Stomach (tissue), 8 donors: ENCODE measurements at regions not wholly inside any gene's neighbourhood (a gene's known extent, or its start where the extent isn't known, plus 50 kb on each side); places are given as distances from the start of the nearest gene placed in this dataset.
"Not testable (repeated sequence)": the region's sequence is repeated elsewhere in the genome, so short reads cannot be mapped to it uniquely, and the experiment has no call there.

ENCODE experiments used
- DNase-seq, 2 donors: peaks; one replicate each; pipeline versions ENCODE4 v3.0.0 to v3.0.0-alpha.2; 2013 to 2019
- H3K27ac ChIP-seq, 5 donors: fragments of 200-600 bp in 4 of 5; sonication (generic) in 4 of 5; one replicate each; pipeline ENCODE4 v1.5.1; 2013 to 2019; ENCODE audit warnings: mild to moderate bottlenecking in 1 of 5, moderate library complexity in 1 of 5
- H3K27me3 ChIP-seq, 3 donors: fragments of 200-600 bp; sonication (generic); one replicate each; pipeline ENCODE4 v1.5.1; 2017 to 2019; ENCODE audit warnings: mixed run types in 1 of 3
- H3K36me3 ChIP-seq, 4 donors: fragments of 200-600 bp; sonication (generic); 1 replicate in 3 of 4; 2 replicates in 1 of 4; pipeline ENCODE4 v1.5.1; 2016 to 2019
- H3K4me1 ChIP-seq, 4 donors: fragments of 200-600 bp; sonication (generic); one replicate each; pipeline ENCODE4 v1.5.1; 2016 to 2019
- H3K4me3 ChIP-seq, 4 donors: fragments of 200-600 bp; sonication (generic) in 3 of 4; one replicate each; pipeline ENCODE4 v1.5.1; 2016 to 2019; ENCODE audit warnings: mild to moderate bottlenecking in 1 of 4
- H3K9me3 ChIP-seq, 4 donors: fragments of 200-600 bp; sonication (generic); one replicate each; pipeline ENCODE4 v1.5.1; 2016 to 2019
- CTCF ChIP-seq, 7 experiments: fragments of 450-650 bp in 4 of 7; fragments of 200-600 bp in 3 of 7; sonication (generic) in 3 of 7; IDR thresholded peaks; one replicate each; pipeline ENCODE4 v1.5.1; 2016 to 2019; ENCODE audit warnings: antibody characterized with exemption in 7 of 7, control low read depth in 2 of 7, mild to moderate bottlenecking in 1 of 7
- EP300 ChIP-seq: sonication (generic); formaldehyde crosslinking; IDR thresholded peaks from one replicate; pipeline ENCODE4 v1.6.1; 2017; ENCODE audit warnings: antibody characterized with exemption
- POLR2A ChIP-seq, 4 donors: fragments of 450-650 bp; IDR thresholded peaks; one replicate each; pipeline ENCODE4 v1.6.1; 2016; ENCODE audit warnings: antibody characterized with exemption in 4 of 4, control low read depth in 2 of 4, mild to moderate bottlenecking in 1 of 4, moderate library complexity in 1 of 4
- POLR2AphosphoS5 ChIP-seq, 3 donors: sonication (generic); formaldehyde crosslinking; IDR thresholded peaks; one replicate each; pipeline ENCODE4 v1.6.1; 2016; ENCODE audit warnings: antibody characterized with exemption in 3 of 3
- WGBS, 5 donors: extraction: QIAGEN DNeasy Blood & Tissue Kit in 3 of 5; methylation state at CpG; one replicate each; pipeline versions ENCODE4 v1.1.5 to v1.1.7; 2013 to 2018; 5-methylcytosine and 5-hydroxymethylcytosine counted together
- intact Hi-C: fragments of 100-400 bp; cut with DNase I; formaldehyde crosslinking; loops from one replicate; pipeline ENCODE4 v1.15.1; 2023; ENCODE audit warnings: low total_unique reads
- donor health status: healthy with polysubstance abuse.
- donor health status: Bipolar disorder and iron deficiency.
- donor health status: healthy.

- Histone ChIP-seq H3K27me3 (no peaks in the 10 kb centered on the region), H3K4me3 (no peak overlapping the region), H3K4me1 (no peaks in the 10 kb centered on the region), H3K36me3 (no peaks in the 10 kb centered on the region), H3K27ac (no peak overlapping the region), H3K9me3 (peaks cover 3 to 11% (median 9%) of the 10 kb centered on the region in 4 donors)
- intact Hi-C loops, result no loop called here
- peak in 1 of 2 donors; percentile 12 for DNase-seq
- peak in 1 of 7 experiments; percentile 9 for TF ChIP-seq CTCF (IDR thresholded peaks at IDR 0.05)
- TF ChIP-seq POLR2A (IDR thresholded peaks at IDR 0.05), result no peak
- 63 to 74% (median 66%) methylated on average over 11 to 14 of the region's 14 CpGs for WGBS, 5 donors
Measured at GRCh38 chr4:57303012-57303751, 193.0 kb upstream of the IGFBP7 start.

GRCh38 chr4:57300300-57300699 lies 190.1 kb upstream of the IGFBP7 start:
- DNase-seq, H3K4me3 ChIP-seq, H3K27ac ChIP-seq, intact Hi-C loops, H3K4me1 ChIP-seq, H3K27me3 ChIP-seq, H3K36me3 ChIP-seq: not testable (repeated sequence)
- WGBS, 5 donors, result 84 to 98% (median 96%) methylated on average over 20 to 23 of the region's 23 CpGs
- peaks cover 3 to 11% (median 9%) of the 10 kb centered on the region in 4 donors for H3K9me3 ChIP-seq

GRCh38 chr4:57291911-57292310 lies 181.7 kb upstream of the IGFBP7 start:
- WGBS, 5 donors, result 65 to 75% (median 68%) methylated on average over 3 of the region's 3 CpGs
- intact Hi-C loops, result no loop called here
- H3K27me3 ChIP-seq, result no peaks in the 10 kb centered on the region
- H3K27ac ChIP-seq, result no peak overlapping the region
- TF ChIP-seq EP300 (no peak), POLR2A (IDR thresholded peaks at IDR 0.05) (no peak), CTCF (IDR thresholded peaks at IDR 0.05) (no peak), POLR2AphosphoS5 (IDR thresholded peaks at IDR 0.05) (no peak)
- no peaks in the 10 kb centered on the region for H3K9me3 ChIP-seq
- no peaks in the 10 kb centered on the region for H3K4me1 ChIP-seq
- DNase-seq, result no peak
- H3K36me3 ChIP-seq, result no peaks in the 10 kb centered on the region
- no peak overlapping the region for H3K4me3 ChIP-seq

GRCh38 chr4:57287687-57288604 lies 177.8 kb upstream of the IGFBP7 start:
- 57 to 66% (median 61%) methylated on average over 5 of the region's 5 CpGs for WGBS, 5 donors
- DNase-seq, result no peak
- TF ChIP-seq CTCF (IDR thresholded peaks at IDR 0.05) (no peak), POLR2AphosphoS5 (IDR thresholded peaks at IDR 0.05) (no peak), POLR2A (IDR thresholded peaks at IDR 0.05) (no peak), EP300 (no peak)

More at GRCh38 chr4:57287687-57288604, 177.8 kb upstream of the IGFBP7 start:
- no peaks in the 10 kb centered on the region for H3K36me3 ChIP-seq
- H3K27me3 ChIP-seq, result no peaks in the 10 kb centered on the region
- no peak overlapping the region for H3K27ac ChIP-seq
- no peaks in the 10 kb centered on the region for H3K9me3 ChIP-seq
- no peaks in the 10 kb centered on the region for H3K4me1 ChIP-seq
- H3K4me3 ChIP-seq, result no peak overlapping the region
- intact Hi-C loops, result no loop called here
